ENCODE measurements at regions not wholly inside any gene's neighbourhood (a gene's known extent, or its start where the extent isn't known, plus 50 kb on each side); places are given as distances from the start of the nearest gene placed in this dataset.

- H3K27ac ChIP-seq (ENCODE audit: control insufficient read depth, insufficient read depth): no peak overlapping the region
- SMC1A ChIA-PET (ENCODE audit: uncharacterized antibody, unreplicated experiment): interaction anchor here (0.5 kb wide), 1 partner anchor 1354 kb away, joined by 3 read pairs; no protein-coding TSS in a partner anchor
- FAIRE-seq (no peak), DNase-seq (ENCODE audit: low read depth, low spot score) (no peak), ATAC-seq (no peak; the same call in 2 of the 3 replicates)
- POLR2A ChIA-PET: no interaction called here
- RAD21 ChIA-PET (ENCODE audit: unreplicated experiment): no interaction called here
- no peak overlapping the region for H2AFZ ChIP-seq (ENCODE audit: control insufficient read depth, low read depth, low read length)
- H3K4me1 ChIP-seq (ENCODE audit: control insufficient read depth, insufficient read depth, low read length): no peaks in the 10 kb centered on the region
- no peak overlapping the region for H3K4me2 ChIP-seq (ENCODE audit: control insufficient read depth, insufficient read depth)
- H3K27me3 ChIP-seq (replicated peaks in 1 of 2; ENCODE audit: control insufficient read depth in 2 of 2, insufficient read depth in 2 of 2, low read length in 1 of 2): no peaks in the 10 kb centered on the region
- no peaks in the 10 kb centered on the region for H3K79me2 ChIP-seq (ENCODE audit: control insufficient read depth, insufficient read depth, low read length)
- WGBS (ENCODE audit: insufficient coverage, insufficient replicate concordance, low lambda C conversion rate, missing lambda C conversion rate): 22% methylated on average over 6 of the region's 6 CpGs
- TF ChIP-seq TARDBP (IDR thresholded peaks at IDR 0.05; ENCODE audit: borderline replicate concordance) (no peak), RB1 (IDR thresholded peaks at IDR 0.05; ENCODE audit: borderline replicate concordance) (no peak), IKZF2 (IDR thresholded peaks at IDR 0.05) (no peak), ZNF24 (IDR thresholded peaks at IDR 0.05) (no peak), NFYA (IDR thresholded peaks at IDR 0.05; ENCODE audit: borderline replicate concordance, low read depth, low read length) (no peak), TCF3 (IDR thresholded peaks at IDR 0.05; ENCODE audit: borderline replicate concordance, insufficient read depth, low read depth, low read length) (no peak), POU2F2 (IDR thresholded peaks at IDR 0.05; ENCODE audit: borderline replicate concordance, low read depth, low read length) (no peak), NR2C1 (IDR thresholded peaks at IDR 0.05) (no peak), TBL1XR1 (IDR thresholded peaks at IDR 0.05; ENCODE audit: low read depth, low read length) (no peak), E4F1 (IDR thresholded peaks at IDR 0.05; ENCODE audit: borderline replicate concordance, partially characterized antibody) (no peak), BMI1 (IDR thresholded peaks at IDR 0.05; ENCODE audit: borderline replicate concordance) (no peak), MTA3 (IDR thresholded peaks at IDR 0.05; ENCODE audit: borderline replicate concordance, low read length) (no peak), SP1 (IDR thresholded peaks at IDR 0.05; ENCODE audit: low read depth, low read length) (no peak), SMAD1 (IDR thresholded peaks at IDR 0.05; ENCODE audit: low read depth, partially characterized antibody) (no peak), ETV6 (conservative IDR thresholded peaks at IDR 0.05 in 1 of 2, IDR thresholded peaks at IDR 0.05 in 1 of 2; ENCODE audit: borderline replicate concordance in 1 of 2, low read depth in 1 of 2) (no peak), SUZ12 (IDR thresholded peaks at IDR 0.05; ENCODE audit: unreplicated experiment) (no peak), HDAC6 (IDR thresholded peaks at IDR 0.05; ENCODE audit: unreplicated experiment) (no peak), PBX3 (IDR thresholded peaks at IDR 0.05; ENCODE audit: insufficient replicate concordance, low read depth, low read length) (no peak)
- H4K20me1 ChIP-seq (ENCODE audit: control insufficient read depth, insufficient read depth): no peaks in the 10 kb centered on the region
- no TSS peak for BruUV-seq (replicated peaks)
- H3K36me3 ChIP-seq (ENCODE audit: control insufficient read depth in 2 of 2, insufficient read depth in 2 of 2, low read length in 1 of 2): no peaks in the 10 kb centered on the region
- H3K4me3 ChIP-seq: no peak overlapping the region
- no peak overlapping the region for H3K9ac ChIP-seq (ENCODE audit: control insufficient read depth, insufficient read depth, low read length)
- H3K9me3 ChIP-seq (replicated peaks; ENCODE audit: control insufficient read depth, insufficient read depth, low read length): no peaks in the 10 kb centered on the region
- intact Hi-C loops (cut with micrococcal nuclease; ENCODE audit: unreplicated experiment): loop anchor here (5.0 kb wide), 1 partner anchor 173 kb away; no protein-coding TSS in a partner anchor
- CTCF ChIA-PET: interaction anchor here (1.2 to 3.6 kb wide), 2 partner anchors 14 to 174 kb away, joined by 3 to 10 read pairs; no protein-coding TSS in a partner anchor
- in situ Hi-C loops (cut with MboI): no loop called here
These were observed 210.0 kb downstream of the B3GLCT start for GRCh38 chr13:31409678-31410356.

Measured in GM12878 (cell line).